ENCODE measurements at regions not wholly inside any gene's neighbourhood (a gene's known extent, or its start where the extent isn't known, plus 50 kb on each side); places are given as distances from the start of the nearest gene placed in this dataset.

GRCh38 chr3:162802228-162802965, 1305.8 kb downstream of the OTOL1 start:
- DNase-seq (ENCODE audit: low read depth): no peak
- no peak for TF ChIP-seq CTCF (conservative IDR thresholded peaks at IDR 0.05; ENCODE audit: low read depth, low read length)
- no peak overlapping the region for H3K4me3 ChIP-seq (ENCODE audit: low read length)

DNA sequence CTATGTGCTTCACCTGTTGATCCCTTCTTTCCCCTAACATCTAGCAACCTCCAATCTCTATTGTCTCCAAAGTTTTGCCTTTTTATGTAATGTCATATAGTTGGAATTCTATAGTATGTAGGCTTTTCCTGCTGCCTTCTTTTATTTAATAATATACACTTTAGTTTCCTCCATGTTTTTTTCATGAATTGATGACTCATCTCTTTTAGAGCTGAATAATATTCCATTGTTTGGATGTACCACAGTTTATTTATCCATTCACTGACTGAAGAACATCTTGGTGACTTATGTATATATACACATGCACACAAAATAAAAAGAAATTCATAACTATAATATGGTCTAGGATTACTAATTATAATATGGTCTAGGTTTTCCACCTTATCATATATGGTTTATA, 1314.2 kb downstream of the OTOL1 start:
- no peak overlapping the region for H3K4me3 ChIP-seq (ENCODE audit: low read length)
- no peak for DNase-seq (ENCODE audit: low read depth)

DNA sequence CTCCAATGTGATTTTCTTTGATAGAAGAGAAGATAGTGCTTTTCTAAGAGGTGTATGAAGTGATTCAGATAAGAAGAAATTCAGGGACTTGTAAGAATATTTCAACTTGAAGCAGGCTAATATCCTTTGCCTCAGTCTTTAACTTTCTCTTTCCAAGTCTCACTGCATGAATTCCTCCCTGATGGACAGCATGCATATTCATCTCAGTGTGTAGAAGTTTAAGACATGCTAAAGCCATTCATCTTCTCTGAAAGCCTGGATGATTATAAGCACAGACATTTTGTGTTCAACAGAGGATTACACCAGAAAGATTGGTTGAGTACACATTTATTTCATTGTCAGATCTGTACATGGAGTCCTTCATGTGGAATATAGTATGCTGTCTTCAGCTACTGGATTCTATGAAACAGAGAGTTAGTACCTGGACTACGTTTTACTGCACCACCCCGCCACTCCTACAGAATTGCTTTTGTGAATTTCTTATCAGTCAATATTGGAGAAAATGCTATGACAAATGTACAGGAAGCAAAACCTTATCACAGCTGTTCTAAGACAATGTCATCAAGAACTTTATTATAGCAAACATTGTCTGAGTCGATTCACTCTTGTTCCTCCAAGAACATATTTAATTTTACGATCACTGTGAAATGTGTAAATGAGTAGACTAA, 1346.1 kb downstream of the OTOL1 start:
- no peak for TF ChIP-seq CTCF (conservative IDR thresholded peaks at IDR 0.05; ENCODE audit: low read depth, low read length)
- no peak for DNase-seq (ENCODE audit: low read depth)
- H3K4me3 ChIP-seq (ENCODE audit: low read length): no peak overlapping the region

More for the DNA sequence above, 1314.2 kb downstream of the OTOL1 start:
- no peak for TF ChIP-seq CTCF (conservative IDR thresholded peaks at IDR 0.05; ENCODE audit: low read depth, low read length)

DNA sequence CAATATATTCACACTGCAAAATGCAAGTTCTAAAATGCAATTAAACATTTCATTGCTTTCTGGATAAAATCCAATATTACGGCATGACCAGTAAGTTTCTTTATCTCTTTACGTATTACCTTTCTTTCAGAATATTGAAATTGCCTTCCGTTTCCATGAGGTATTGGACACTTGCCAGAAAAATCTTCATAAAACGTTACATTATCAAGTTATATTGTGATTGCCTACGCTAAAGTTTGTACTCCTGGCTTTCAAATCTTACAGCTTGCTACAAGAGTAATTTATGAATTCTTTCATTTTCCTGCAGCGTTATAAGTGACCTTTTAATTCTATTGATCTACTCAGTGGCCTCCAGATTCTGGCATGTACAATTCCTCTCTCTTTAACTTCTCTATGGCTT, 1349.3 kb downstream of the OTOL1 start:
- DNase-seq (ENCODE audit: low read depth): no peak
- no peak overlapping the region for H3K4me3 ChIP-seq (ENCODE audit: low read length)
- no peak for TF ChIP-seq CTCF (conservative IDR thresholded peaks at IDR 0.05; ENCODE audit: low read depth, low read length)

GRCh38 chr3:162847511-162847910, 1350.9 kb downstream of the OTOL1 start:
- no peak for TF ChIP-seq CTCF (conservative IDR thresholded peaks at IDR 0.05; ENCODE audit: low read depth, low read length)
- DNase-seq (ENCODE audit: low read depth): no peak
- no peak overlapping the region for H3K4me3 ChIP-seq (ENCODE audit: low read length)

GRCh38 chr3:162863579-162863978, 1367.0 kb downstream of the OTOL1 start:
- TF ChIP-seq CTCF (conservative IDR thresholded peaks at IDR 0.05; ENCODE audit: low read depth, low read length): no peak
- H3K4me3 ChIP-seq (ENCODE audit: low read length): no peak overlapping the region
- no peak for DNase-seq (ENCODE audit: low read depth)

DNA sequence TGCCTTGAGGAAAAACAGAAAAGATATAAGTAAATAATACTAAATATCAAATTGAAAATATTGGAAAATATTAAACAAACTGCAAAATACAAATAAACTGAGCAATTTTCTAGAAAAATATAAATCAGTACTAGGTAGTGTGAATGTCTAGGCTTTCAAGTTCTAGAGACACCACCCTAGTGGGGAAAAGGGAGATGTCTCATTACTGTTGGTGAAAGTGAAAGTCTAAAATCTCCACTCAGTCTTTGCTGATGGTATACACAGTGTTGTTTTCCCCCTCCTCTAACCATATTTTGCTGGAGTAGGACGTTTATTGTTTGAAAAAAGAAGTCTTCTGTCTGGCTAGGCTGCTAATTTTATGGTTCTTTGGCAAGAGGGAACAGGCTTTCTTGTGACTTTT, 1368.9 kb downstream of the OTOL1 start:
- no peak for TF ChIP-seq CTCF (conservative IDR thresholded peaks at IDR 0.05; ENCODE audit: low read depth, low read length)
- no peak overlapping the region for H3K4me3 ChIP-seq (ENCODE audit: low read length)
- DNase-seq (ENCODE audit: low read depth): no peak
